Esophagus squamous epithelium (tissue), 4 donors: ENCODE measurements at regions not wholly inside any gene's neighbourhood (a gene's known extent, or its start where the extent isn't known, plus 50 kb on each side); places are given as distances from the start of the nearest gene placed in this dataset.

Experiments
- CTCF ChIP-seq, 6 experiments: fragments of 450-650 bp in 4 of 6; fragments of 200-600 bp in 2 of 6; sonication (generic) in 2 of 6; IDR thresholded peaks; one replicate each; pipeline ENCODE4 v1.5.1; 2016 to 2019; ENCODE audit warnings: antibody characterized with exemption in 6 of 6, mild to moderate bottlenecking in 4 of 6, moderate library complexity in 4 of 6
- POLR2A ChIP-seq, 4 donors: fragments of 450-650 bp; IDR thresholded peaks; one replicate each; pipeline ENCODE4 v1.6.1; 2017; ENCODE audit warnings: antibody characterized with exemption in 4 of 4, mild to moderate bottlenecking in 4 of 4, moderate library complexity in 3 of 4

DNA sequence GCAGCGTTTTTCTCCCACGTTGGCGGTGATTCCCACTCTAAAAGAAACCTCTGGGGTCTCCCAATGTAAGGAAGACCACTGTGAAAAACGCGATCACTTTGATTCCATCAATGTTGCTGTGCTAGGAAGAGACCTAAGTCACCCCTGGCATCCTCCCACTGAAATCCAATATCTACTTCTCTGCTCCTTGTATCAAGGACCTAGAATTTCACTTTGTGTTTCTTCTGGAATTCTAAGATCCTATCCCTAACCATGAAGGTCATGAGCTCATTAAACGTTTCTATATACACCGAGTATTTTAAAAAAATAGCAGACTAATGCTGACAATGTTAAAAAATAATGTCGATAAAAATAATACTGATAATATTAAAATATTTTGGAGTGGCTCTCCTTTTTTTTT is 118.8 kb upstream of the MYO10 start:
- TF ChIP-seq CTCF (IDR thresholded peaks at IDR 0.05) (no peak), POLR2A (IDR thresholded peaks at IDR 0.05) (no peak)
